NCI-H82 (cell line): ENCODE measurements at regions not wholly inside any gene's neighbourhood (a gene's known extent, or its start where the extent isn't known, plus 50 kb on each side); places are given as distances from the start of the nearest gene placed in this dataset.

Experiments used
- DNase-seq: peaks from one replicate; lab custom pipeline; 2025; lab: John Stamatoyannopoulos, UW

GRCh38 chr4:186934244-186934643 lies 210.6 kb upstream of the FAT1 start:
- DNase-seq: no peak

- DNase-seq: no peak
Observed at GRCh38 chr4:186934841-186935443, 211.3 kb upstream of the FAT1 start.

DNA sequence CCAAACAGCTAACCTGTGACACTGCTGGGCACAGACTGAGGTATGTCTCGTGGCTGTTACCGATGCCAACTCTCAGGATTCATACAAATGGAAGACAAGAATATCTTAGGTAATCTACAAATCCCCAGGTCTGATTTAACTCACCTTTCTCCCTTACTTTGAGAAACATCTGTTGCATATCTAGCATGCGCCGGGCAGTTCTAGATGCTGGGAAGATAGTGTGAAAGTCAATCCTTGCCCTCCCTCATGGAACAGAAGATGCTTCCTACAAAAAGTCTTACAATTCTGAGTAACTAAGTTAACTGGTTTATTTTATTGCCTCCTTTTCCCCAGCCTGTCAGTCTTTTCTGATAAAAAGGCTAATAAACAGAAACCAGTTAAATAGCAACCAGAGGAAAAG lies 212.2 kb upstream of the FAT1 start:
- no peak for DNase-seq

GRCh38 chr4:186936496-186937375 lies 213.1 kb upstream of the FAT1 start:
- DNase-seq: no peak

DNA sequence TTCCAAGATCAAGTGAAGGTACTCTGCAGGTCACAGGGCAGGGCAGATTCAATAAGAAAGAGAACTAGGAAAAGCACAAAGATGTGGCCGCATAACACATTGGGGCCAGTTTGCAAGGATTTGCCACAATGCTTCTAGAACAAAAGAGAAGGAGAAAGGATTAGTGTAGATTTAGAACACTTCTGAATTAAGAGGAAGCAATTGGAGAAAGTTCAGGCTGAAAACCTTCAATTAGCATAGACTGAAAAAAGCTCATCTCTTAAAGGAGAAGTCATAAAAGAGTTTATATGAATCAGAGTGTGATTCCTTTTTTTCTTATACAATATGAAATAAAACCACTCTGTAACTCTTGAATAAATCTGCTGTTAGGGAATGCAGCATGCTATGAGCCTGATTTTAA lies 215.6 kb upstream of the FAT1 start:
- no peak for DNase-seq

DNA sequence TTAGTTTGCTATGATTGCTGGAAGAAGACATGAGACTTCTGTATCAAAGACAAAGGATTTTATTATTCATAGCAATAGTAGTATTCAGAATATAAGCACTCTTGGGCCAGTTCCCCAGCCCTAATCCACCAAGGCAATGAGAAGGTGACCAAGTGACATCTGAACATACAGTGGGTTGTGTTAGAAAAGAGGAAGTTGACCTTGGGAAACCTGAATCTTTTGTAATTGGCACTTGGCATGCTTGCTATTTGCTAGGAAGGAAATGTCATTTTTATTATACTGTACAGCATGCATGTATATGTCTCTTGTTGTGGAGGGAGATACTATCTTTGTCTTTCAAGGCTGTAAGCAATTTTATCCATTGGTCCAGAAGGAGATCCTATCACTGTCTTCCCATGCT lies 216.1 kb upstream of the FAT1 start:
- DNase-seq: no peak

- DNase-seq: no peak
Observed at GRCh38 chr4:186940476-186940875, 216.8 kb upstream of the FAT1 start.

GRCh38 chr4:186942758-186943377 lies 219.2 kb upstream of the FAT1 start:
- no peak for DNase-seq

GRCh38 chr4:186943411-186943810 lies 219.8 kb upstream of the FAT1 start:
- DNase-seq: no peak

DNA sequence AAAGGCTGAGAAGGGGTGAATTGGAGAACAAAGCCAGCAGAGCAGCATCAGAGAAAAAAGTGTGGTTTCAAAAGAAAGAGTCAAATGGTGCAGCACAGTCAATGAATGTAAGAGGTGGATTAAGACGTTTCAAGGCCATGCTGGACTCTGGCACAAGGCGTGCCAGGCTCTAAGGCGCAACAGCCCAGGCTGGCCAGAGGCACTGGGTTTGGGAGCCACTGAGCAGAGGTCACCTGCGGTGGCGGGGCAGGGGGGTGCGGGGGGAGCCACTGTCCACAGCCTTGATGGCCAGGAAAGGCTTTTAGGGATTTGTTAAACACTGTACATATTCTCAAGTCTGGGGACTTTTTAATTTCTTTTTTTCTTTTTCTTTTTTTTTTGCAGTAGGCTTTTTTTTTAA lies 222.5 kb upstream of the FAT1 start:
- no peak for DNase-seq

DNA sequence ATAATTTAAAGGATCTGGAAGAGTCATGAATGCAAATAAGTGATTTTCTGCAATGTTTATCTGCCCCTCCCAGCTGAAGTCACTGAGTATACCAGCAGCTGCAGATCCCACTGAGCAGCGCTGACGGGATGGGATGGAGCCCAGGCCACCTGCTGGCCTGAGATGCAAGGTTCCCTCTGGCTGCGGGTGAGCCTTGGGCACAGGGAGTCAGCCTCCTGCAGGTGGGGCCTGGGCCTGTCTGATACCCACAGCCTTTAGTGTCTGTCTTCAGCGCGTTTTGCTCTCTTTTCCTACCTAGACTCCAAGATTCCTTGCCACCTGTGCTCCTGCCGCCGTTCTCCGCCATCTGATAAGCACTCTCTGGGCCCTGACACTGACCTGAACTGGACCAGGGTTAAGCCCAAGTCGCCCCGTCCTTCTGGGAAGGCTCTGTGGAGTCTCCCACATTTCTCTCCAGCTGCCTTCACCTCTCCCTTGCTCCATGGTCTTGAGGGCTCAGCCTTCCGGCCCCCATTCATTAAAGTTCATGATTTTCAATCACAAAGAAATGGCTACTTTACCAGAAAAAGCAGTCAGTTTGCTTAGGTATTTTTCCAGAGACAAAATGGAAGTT lies 223.1 kb upstream of the FAT1 start:
- peak; percentile 9 for DNase-seq

GRCh38 chr4:186948361-186949242 lies 224.9 kb upstream of the FAT1 start:
- DNase-seq: peak; percentile 0

GRCh38 chr4:186949847-186950246 lies 226.2 kb upstream of the FAT1 start:
- no peak for DNase-seq

DNA sequence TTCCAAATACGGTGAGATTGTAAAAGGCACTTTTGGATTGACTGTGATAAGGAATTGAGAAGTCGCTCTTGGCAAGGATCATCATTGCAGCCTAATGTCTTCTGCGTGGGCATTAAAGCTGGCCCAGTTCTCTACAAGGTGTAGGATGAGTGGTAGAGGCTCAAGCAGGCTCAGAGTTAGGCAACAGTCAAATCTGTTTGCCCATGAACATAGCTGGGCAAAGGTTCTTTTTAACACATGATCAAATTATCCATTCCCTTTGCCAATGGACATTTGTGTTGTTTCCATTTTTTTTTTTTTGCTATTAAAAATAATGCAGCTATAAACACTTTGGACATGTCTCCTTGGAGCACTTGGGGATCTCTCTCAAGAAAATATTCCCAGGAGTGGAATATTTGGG lies 229.1 kb upstream of the FAT1 start:
- DNase-seq: no peak

GRCh38 chr4:186953599-186954260 lies 230.1 kb upstream of the FAT1 start:
- DNase-seq: no peak

DNA sequence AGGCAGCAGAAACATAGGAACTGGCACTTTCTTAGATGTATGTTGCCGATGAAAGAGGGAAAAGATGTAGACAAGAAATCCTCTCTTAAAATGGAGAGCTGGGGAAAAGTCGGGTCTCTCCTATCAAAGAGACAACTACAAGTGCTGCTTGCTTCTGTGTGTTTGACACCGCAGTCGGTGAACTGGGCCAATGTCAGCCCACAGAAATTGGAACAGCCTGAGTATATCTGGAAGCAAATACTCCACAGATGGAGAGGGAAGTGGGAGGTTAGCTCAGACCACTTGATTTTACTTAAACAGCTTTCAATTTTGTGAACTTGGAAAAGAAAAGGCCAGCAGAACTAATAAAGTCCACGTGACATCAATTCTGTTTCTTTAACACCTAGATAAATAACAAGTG lies 230.9 kb upstream of the FAT1 start:
- DNase-seq: no peak

DNA sequence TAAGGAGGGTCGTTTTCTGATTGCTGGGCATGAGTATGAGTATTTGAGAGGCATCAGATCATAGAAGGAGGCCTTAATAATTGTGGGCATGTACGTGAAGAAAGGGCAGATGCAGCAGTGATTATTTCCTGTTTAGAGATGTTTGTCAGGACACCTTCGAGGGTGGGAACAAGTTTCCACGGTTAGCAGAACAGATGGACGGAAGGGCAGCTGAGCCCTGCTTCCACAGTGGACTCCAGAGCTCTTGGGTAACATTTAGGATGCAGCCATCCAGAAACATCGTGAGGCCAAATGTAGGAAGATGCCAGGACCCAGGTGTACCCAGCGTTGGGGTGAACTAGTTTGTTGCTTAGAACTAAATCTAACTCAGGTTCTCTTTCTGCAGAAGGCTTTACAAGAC lies 231.3 kb upstream of the FAT1 start:
- DNase-seq: no peak

DNA sequence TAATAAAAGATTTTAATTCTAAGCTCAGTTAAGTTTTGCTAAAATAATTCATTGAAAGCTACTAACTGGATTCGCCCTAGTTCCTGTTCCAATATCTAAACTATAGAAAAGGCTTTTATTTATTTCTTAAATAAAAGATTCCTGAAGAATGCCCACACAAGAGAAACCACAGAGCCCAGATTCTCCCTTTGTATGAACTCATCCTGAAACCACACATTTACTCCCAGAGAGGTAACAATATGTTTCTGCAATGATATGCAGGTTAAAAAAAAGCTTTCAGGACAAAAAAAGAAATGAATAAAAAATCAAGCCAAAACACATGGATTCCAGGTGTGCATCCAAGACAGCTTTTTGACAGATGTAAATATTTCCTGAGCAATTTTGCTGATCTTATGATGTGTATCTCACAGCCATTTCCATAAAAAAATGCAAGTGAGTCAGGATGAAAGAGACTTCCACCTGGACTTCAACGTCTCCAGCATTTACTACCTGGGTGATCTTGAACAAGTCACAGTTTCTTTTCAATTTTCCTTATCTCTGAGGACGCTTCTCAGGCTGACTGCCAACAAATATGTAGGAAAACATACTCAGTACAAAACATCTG lies 234.4 kb upstream of the FAT1 start:
- DNase-seq: no peak

- DNase-seq: no peak
Observed at GRCh38 chr4:186958726-186959350, 235.2 kb upstream of the FAT1 start.
